Karpas-422 (cell line): ENCODE measurements at regions not wholly inside any gene's neighbourhood (a gene's known extent, or its start where the extent isn't known, plus 50 kb on each side); places are given as distances from the start of the nearest gene placed in this dataset.

Experiments used
- DNase-seq: peaks from one replicate; pipeline ENCODE4 v3.0.0-alpha.2; 2015
- H2AFZ ChIP-seq: fragments of 200-600 bp; sonication (generic); 2 replicates; pipeline ENCODE4 v1.6.1; 2014; ENCODE audit warnings: antibody characterized with exemption, low read length, mixed read lengths
- H3K27ac ChIP-seq: fragments of 200-600 bp; sonication (generic); 2 replicates; pipeline ENCODE4 v1.5.1; 2014; ENCODE audit warnings: mild to moderate bottlenecking, low read length, moderate library complexity
- H3K27me3 ChIP-seq: fragments of 200-600 bp; sonication (generic); 2 replicates; pipeline ENCODE4 v1.6.1; 2014; ENCODE audit warnings: low read length, mixed read lengths
- H3K36me3 ChIP-seq: fragments of 200-600 bp; sonication (generic); 2 replicates; pipeline ENCODE4 v1.6.1; 2014; ENCODE audit warnings: low read length, mixed read lengths; ENCODE audit not compliant: insufficient read depth
- H3K4me1 ChIP-seq: fragments of 200-600 bp; sonication (generic); 2 replicates; pipeline ENCODE4 v1.6.1; 2014; ENCODE audit warnings: mild to moderate bottlenecking, low read length, mixed read lengths
- H3K4me2 ChIP-seq: fragments of 200-600 bp; sonication (generic); 2 replicates; pipeline ENCODE4 v1.6.1; 2014; ENCODE audit warnings: low read length, low read depth, mild to moderate bottlenecking; ENCODE audit not compliant: poor library complexity, severe bottlenecking
- H3K4me3 ChIP-seq: fragments of 200-600 bp; sonication (generic); 2 replicates; pipeline ENCODE4 v1.5.1; 2014; ENCODE audit warnings: mild to moderate bottlenecking, antibody characterized with exemption, low read length, mixed read lengths
- H3K79me2 ChIP-seq: fragments of 200-600 bp; sonication (generic); 2 replicates; pipeline ENCODE4 v1.6.1; 2014; ENCODE audit warnings: mild to moderate bottlenecking, low read length, mixed read lengths
- H3K9ac ChIP-seq: fragments of 200-600 bp; sonication (generic); 2 replicates; pipeline ENCODE4 v1.6.0; 2014; ENCODE audit warnings: low read length
- H3K9me2 ChIP-seq: fragments of 200-600 bp; sonication (generic), shearing (Covaris generic); replicated peaks from 2 replicates; pipeline ENCODE4 v1.6.0; 2014; ENCODE audit warnings: mild to moderate bottlenecking, low read length, moderate library complexity; ENCODE audit not compliant: insufficient read depth
- H3K9me3 ChIP-seq: fragments of 300-700, 200-600 bp; sonication (generic); 2 replicates; pipeline ENCODE4 v1.6.1; 2014; ENCODE audit warnings: low read length, mixed read lengths
- H4K20me1 ChIP-seq: fragments of 200-600 bp; sonication (generic); 2 replicates; pipeline ENCODE4 v1.6.1; 2014; ENCODE audit warnings: mild to moderate bottlenecking, antibody characterized with exemption, low read length, low read depth; ENCODE audit not compliant: insufficient read depth

DNA sequence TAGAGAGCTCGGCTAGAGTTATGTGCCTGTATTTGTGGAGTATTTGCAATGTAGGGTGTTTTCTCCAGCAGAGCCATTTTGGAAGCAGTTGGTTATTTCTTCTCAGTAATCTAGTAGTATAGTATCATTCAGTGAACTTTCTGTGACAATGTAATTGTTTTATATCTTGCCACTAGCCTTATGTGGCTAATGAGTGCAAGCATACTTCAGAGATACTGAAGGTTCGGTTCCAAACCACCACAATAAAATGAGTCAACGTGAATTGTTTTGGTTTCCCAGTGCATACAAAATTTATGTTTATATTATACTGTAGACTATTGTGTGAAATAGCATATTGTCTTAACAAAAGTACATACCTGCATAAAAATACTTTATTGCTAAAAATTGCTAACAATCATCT, 286.9 kb upstream of the TBL1XR1 start:
- no peaks in the 10 kb centered on the region for H3K79me2 ChIP-seq
- no peak overlapping the region for H3K4me3 ChIP-seq
- H3K9ac ChIP-seq, result no peak overlapping the region
- no peak overlapping the region for H3K27ac ChIP-seq
- no peak overlapping the region for H3K4me2 ChIP-seq
- no peak overlapping the region for H2AFZ ChIP-seq
- DNase-seq, result no peak
- H3K4me1 ChIP-seq, result no peaks in the 10 kb centered on the region
- no peaks in the 10 kb centered on the region for H3K9me3 ChIP-seq
- H3K27me3 ChIP-seq, result no peaks in the 10 kb centered on the region
- no peaks in the 10 kb centered on the region for H4K20me1 ChIP-seq
- H3K36me3 ChIP-seq, result no peaks in the 10 kb centered on the region
- no peaks in the 10 kb centered on the region for H3K9me2 ChIP-seq

GRCh38 chr3:177484926-177485325, 287.6 kb upstream of the TBL1XR1 start:
- Histone ChIP-seq H3K9me2 (no peaks in the 10 kb centered on the region), H3K79me2 (no peaks in the 10 kb centered on the region), H4K20me1 (no peaks in the 10 kb centered on the region), H3K4me1 (no peaks in the 10 kb centered on the region), H2AFZ (no peak overlapping the region), H3K4me3 (no peak overlapping the region), H3K9me3 (no peaks in the 10 kb centered on the region), H3K27me3 (no peaks in the 10 kb centered on the region), H3K36me3 (no peaks in the 10 kb centered on the region), H3K27ac (no peak overlapping the region), H3K4me2 (no peak overlapping the region), H3K9ac (no peak overlapping the region)
- DNase-seq, result no peak

DNA sequence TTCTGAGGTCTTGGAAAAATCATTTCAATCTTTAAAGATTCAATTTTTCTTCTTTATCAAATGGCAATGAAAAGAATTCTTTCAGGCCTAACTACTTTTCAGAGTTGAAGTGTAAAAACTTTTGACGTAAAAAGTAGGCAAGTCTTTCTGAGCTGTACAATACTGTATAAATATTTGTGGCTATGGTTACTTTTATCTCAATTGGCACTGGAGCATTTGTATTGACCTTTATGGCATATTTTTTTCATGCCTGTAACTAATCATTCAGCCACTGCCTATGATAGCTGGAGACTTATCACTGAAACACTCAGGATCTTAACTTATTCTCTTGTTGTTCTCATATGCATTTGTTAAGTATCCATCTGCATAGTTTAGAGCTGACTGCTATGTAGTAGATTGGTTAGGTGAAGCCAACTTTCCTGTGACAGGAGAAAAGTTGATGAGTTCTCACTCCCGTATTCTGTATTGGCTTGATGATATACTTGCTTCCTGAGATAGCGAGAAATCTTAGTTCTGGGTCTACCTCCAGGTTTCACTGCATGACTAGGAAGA, 290.4 kb upstream of the TBL1XR1 start:
- Histone ChIP-seq H2AFZ (no peak overlapping the region), H4K20me1 (no peaks in the 10 kb centered on the region), H3K9me2 (no peaks in the 10 kb centered on the region)

DNA sequence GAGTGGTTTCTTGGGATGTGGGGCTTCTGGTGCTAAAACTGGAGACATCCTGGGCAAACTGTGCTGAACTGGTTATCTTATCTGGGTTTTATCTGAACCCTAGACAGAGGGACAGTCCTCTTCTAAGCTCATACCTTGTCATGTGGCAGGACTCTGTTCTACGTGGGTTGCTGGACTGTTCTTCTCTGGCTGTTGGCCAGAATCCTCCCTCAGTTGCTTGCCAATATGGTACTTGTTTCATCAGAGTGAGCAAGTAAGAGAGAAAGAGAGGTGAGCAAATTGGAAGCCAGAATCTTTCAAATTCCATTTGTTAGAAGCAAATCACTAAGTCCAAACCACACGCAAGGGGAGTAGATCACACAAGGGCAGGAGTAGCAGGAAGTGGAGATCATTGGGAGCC, 291.5 kb upstream of the TBL1XR1 start:
- Histone ChIP-seq H3K27ac (no peak overlapping the region), H3K9ac (no peak overlapping the region), H3K36me3 (no peaks in the 10 kb centered on the region), H3K79me2 (no peaks in the 10 kb centered on the region), H2AFZ (no peak overlapping the region), H4K20me1 (no peaks in the 10 kb centered on the region), H3K4me3 (no peak overlapping the region), H3K4me2 (no peak overlapping the region), H3K4me1 (no peaks in the 10 kb centered on the region), H3K9me2 (no peaks in the 10 kb centered on the region), H3K9me3 (no peaks in the 10 kb centered on the region), H3K27me3 (no peaks in the 10 kb centered on the region)
- no peak for DNase-seq

More for the DNA sequence above, 290.4 kb upstream of the TBL1XR1 start:
- Histone ChIP-seq H3K79me2 (no peaks in the 10 kb centered on the region), H3K9me3 (no peaks in the 10 kb centered on the region), H3K27me3 (no peaks in the 10 kb centered on the region), H3K4me2 (no peak overlapping the region), H3K36me3 (no peaks in the 10 kb centered on the region), H3K27ac (no peak overlapping the region), H3K4me3 (no peak overlapping the region), H3K4me1 (no peaks in the 10 kb centered on the region), H3K9ac (no peak overlapping the region)
- no peak for DNase-seq

DNA sequence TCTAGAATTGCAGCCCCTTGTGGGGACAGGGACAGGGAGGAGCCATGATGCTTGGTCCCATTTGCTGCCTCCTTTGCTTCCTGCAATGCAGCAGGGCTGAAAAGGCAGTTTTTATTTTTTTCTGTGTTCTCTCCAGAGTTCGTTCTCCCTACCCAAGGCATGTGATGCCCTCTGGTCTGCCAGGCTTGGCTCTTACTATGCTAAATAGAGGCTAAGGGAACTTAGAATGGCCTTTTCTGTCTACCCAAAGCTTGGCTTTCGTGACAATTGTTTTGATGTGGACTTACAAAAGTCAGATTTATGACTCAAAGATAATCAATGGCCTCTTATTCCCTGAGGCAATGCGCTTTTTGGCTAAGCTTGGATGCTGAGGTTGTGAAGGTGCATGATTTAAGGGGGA, 293.3 kb upstream of the TBL1XR1 start:
- Histone ChIP-seq H3K36me3 (no peaks in the 10 kb centered on the region), H4K20me1 (no peaks in the 10 kb centered on the region), H3K27ac (no peak overlapping the region), H3K9ac (no peak overlapping the region), H3K9me2 (no peaks in the 10 kb centered on the region), H3K4me3 (no peak overlapping the region), H2AFZ (no peak overlapping the region), H3K4me1 (no peaks in the 10 kb centered on the region), H3K27me3 (no peaks in the 10 kb centered on the region), H3K4me2 (no peak overlapping the region), H3K9me3 (no peaks in the 10 kb centered on the region), H3K79me2 (no peaks in the 10 kb centered on the region)
- DNase-seq, result no peak

DNA sequence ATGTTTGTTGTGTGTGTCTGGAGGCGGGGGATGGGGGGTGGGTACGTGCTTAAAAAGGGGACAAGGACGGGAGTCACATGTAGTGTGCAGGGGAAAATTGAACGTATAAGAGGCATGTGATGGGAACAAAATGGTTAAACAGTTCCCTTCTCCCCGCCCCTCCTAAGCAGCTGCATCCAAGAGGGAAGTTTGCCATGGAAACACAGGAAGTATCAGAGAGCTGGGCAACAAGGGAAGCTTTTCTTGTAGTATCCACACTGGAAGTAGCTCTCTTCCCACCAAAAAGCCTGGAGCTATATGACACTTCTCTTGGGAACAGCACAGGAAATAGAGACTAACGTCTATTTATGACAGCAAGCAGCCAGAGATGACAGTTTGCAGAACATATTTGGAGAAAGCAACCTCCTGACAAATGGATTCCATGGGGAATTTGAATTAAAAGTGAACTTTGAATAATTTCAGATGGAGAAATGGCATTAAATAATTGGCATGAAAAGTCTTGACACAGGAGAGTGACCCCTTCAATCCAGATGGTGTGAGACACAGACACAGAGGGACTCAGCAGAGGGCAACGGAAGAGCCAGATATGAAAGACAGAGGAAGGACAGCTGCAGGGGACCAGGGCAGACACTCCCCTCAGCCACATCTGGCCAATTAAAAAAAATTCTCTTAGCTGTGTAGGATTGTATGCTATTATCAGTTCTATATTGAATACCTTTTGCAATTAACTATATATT, 294.2 kb upstream of the TBL1XR1 start:
- Histone ChIP-seq H3K27ac (no peak overlapping the region), H4K20me1 (no peaks in the 10 kb centered on the region), H3K4me1 (no peaks in the 10 kb centered on the region), H3K4me2 (no peak overlapping the region), H3K9me3 (no peaks in the 10 kb centered on the region), H2AFZ (no peak overlapping the region), H3K4me3 (no peak overlapping the region), H3K36me3 (no peaks in the 10 kb centered on the region), H3K9ac (no peak overlapping the region), H3K9me2 (no peaks in the 10 kb centered on the region), H3K27me3 (no peaks in the 10 kb centered on the region), H3K79me2 (no peaks in the 10 kb centered on the region)
- DNase-seq, result no peak

GRCh38 chr3:177493091-177493490, 295.8 kb upstream of the TBL1XR1 start:
- no peak overlapping the region for H3K4me3 ChIP-seq

GRCh38 chr3:177494216-177494615, 296.9 kb upstream of the TBL1XR1 start:
- Histone ChIP-seq H3K27me3 (no peaks in the 10 kb centered on the region), H3K4me2 (no peak overlapping the region), H3K9me2 (no peaks in the 10 kb centered on the region), H3K79me2 (no peaks in the 10 kb centered on the region), H3K27ac (no peak overlapping the region), H3K36me3 (no peaks in the 10 kb centered on the region), H2AFZ (no peak overlapping the region), H3K9me3 (no peaks in the 10 kb centered on the region), H3K4me1 (no peaks in the 10 kb centered on the region), H3K4me3 (no peak overlapping the region), H4K20me1 (no peaks in the 10 kb centered on the region), H3K9ac (no peak overlapping the region)
- no peak for DNase-seq

More at GRCh38 chr3:177493091-177493490, 295.8 kb upstream of the TBL1XR1 start:
- Histone ChIP-seq H3K4me1 (no peaks in the 10 kb centered on the region), H3K27ac (no peak overlapping the region), H3K4me2 (no peak overlapping the region), H4K20me1 (no peaks in the 10 kb centered on the region), H3K79me2 (no peaks in the 10 kb centered on the region), H3K9me3 (no peaks in the 10 kb centered on the region), H3K36me3 (no peaks in the 10 kb centered on the region), H2AFZ (no peak overlapping the region), H3K9me2 (no peaks in the 10 kb centered on the region), H3K9ac (no peak overlapping the region), H3K27me3 (no peaks in the 10 kb centered on the region)
- DNase-seq, result no peak
